Adrenal gland (tissue), 5 donors: ENCODE measurements at regions not wholly inside any gene's neighbourhood (a gene's known extent, or its start where the extent isn't known, plus 50 kb on each side); places are given as distances from the start of the nearest gene placed in this dataset.

Experiments
- POLR2A ChIP-seq, 2 donors: fragments of 450-650 bp; IDR thresholded peaks; one replicate each; pipeline ENCODE4 v1.6.1; 2017; ENCODE audit warnings: antibody characterized with exemption in 2 of 2, mild to moderate bottlenecking in 2 of 2, moderate library complexity in 1 of 2
- TF ChIP-seq, protein P1 (sequence below), 6 experiments: fragments of 450-650 bp in 4 of 6; fragments of 200-600 bp in 2 of 6; sonication (generic) in 1 of 6; IDR thresholded peaks; 1 replicate in 5 of 6; 2 replicates in 1 of 6; pipeline versions ENCODE4 v1.5.1 to v1.8.0; 2016 to 2021; ENCODE audit warnings: antibody characterized with exemption in 6 of 6, mild to moderate bottlenecking in 2 of 6, moderate library complexity in 1 of 6
- donor health status: DM: no; HTN: no; CAD: no.

- no peak for TF ChIP-seq POLR2A (IDR thresholded peaks at IDR 0.05)
- TF ChIP-seq, protein P1, sequence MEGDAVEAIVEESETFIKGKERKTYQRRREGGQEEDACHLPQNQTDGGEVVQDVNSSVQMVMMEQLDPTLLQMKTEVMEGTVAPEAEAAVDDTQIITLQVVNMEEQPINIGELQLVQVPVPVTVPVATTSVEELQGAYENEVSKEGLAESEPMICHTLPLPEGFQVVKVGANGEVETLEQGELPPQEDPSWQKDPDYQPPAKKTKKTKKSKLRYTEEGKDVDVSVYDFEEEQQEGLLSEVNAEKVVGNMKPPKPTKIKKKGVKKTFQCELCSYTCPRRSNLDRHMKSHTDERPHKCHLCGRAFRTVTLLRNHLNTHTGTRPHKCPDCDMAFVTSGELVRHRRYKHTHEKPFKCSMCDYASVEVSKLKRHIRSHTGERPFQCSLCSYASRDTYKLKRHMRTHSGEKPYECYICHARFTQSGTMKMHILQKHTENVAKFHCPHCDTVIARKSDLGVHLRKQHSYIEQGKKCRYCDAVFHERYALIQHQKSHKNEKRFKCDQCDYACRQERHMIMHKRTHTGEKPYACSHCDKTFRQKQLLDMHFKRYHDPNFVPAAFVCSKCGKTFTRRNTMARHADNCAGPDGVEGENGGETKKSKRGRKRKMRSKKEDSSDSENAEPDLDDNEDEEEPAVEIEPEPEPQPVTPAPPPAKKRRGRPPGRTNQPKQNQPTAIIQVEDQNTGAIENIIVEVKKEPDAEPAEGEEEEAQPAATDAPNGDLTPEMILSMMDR (IDR thresholded peaks at IDR 0.05), result no peak
These were observed 131.5 kb upstream of the ACBD5 start for GRCh38 chr10:27372095-27372494.
